ENCODE measurements at regions not wholly inside any gene's neighbourhood (a gene's known extent, or its start where the extent isn't known, plus 50 kb on each side); places are given as distances from the start of the nearest gene placed in this dataset.

- DNase-seq (ENCODE audit: extremely low read depth, low read depth), result no peak
- TF ChIP-seq CTCF (IDR thresholded peaks at IDR 0.05; ENCODE audit: low read depth, low read length), result no peak
These were observed 196.5 kb downstream of the UBE3A start for GRCh38 chr15:25242166-25242879.

- DNase-seq (ENCODE audit: extremely low read depth, low read depth), result no peak
- TF ChIP-seq CTCF (IDR thresholded peaks at IDR 0.05; ENCODE audit: low read depth, low read length), result no peak
These were observed 195.6 kb downstream of the UBE3A start for GRCh38 chr15:25242957-25243799.

- no peak for DNase-seq (ENCODE audit: extremely low read depth, low read depth)
- no peak for TF ChIP-seq CTCF (IDR thresholded peaks at IDR 0.05; ENCODE audit: low read depth, low read length)
These were observed 195.1 kb downstream of the UBE3A start for GRCh38 chr15:25243800-25244097.

- DNase-seq (ENCODE audit: extremely low read depth, low read depth), result no peak
- no peak for TF ChIP-seq CTCF (IDR thresholded peaks at IDR 0.05; ENCODE audit: low read depth, low read length)
These were observed 193.9 kb downstream of the UBE3A start for GRCh38 chr15:25244731-25245585.

- TF ChIP-seq CTCF (IDR thresholded peaks at IDR 0.05; ENCODE audit: low read depth, low read length), result no peak
- DNase-seq (ENCODE audit: extremely low read depth, low read depth), result no peak
These were observed 192.8 kb downstream of the UBE3A start for GRCh38 chr15:25245801-25246622.

- no peak for DNase-seq (ENCODE audit: extremely low read depth, low read depth)
- TF ChIP-seq CTCF (IDR thresholded peaks at IDR 0.05; ENCODE audit: low read depth, low read length), result no peak
These were observed 192.0 kb downstream of the UBE3A start for GRCh38 chr15:25246641-25247406.
